Right ventricle myocardium inferior (tissue), 1 donor: ENCODE measurements at regions not wholly inside any gene's neighbourhood (a gene's known extent, or its start where the extent isn't known, plus 50 kb on each side); places are given as distances from the start of the nearest gene placed in this dataset.

ENCODE experiments used
- ATAC-seq: fragments of 200-7000 bp; cut with Tn5 transposase; one replicate; pipeline ENCODE4 v1.9.1; 2020; ENCODE audit warnings: mild to moderate bottlenecking, moderate library complexity
- DNase-seq: peaks from one replicate; pipeline ENCODE4 v3.0.0; 2021; ENCODE audit errors: missing footprints
- intact Hi-C: fragments of 100-400 bp; cut with DNase I; formaldehyde crosslinking; loops from one replicate; pipeline ENCODE4 v1.11.0; 2022
- donor health status: DM: no; HTN: yes; CAD: no; lungs with severe emphysema.

GRCh38 chr16:35319536-35320192, 1860.3 kb downstream of the TP53TG3F start:
- intact Hi-C loops = no loop called here

GRCh38 chr16:35325936-35326335, 1866.5 kb downstream of the TP53TG3F start:
- DNase-seq = no peak
- intact Hi-C loops = no loop called here
- no peak for ATAC-seq

More at GRCh38 chr16:35319536-35320192, 1860.3 kb downstream of the TP53TG3F start:
- DNase-seq (no peak), ATAC-seq (peak; percentile 52)

GRCh38 chr16:35339337-35339736, 1879.9 kb downstream of the TP53TG3F start:
- no peak for DNase-seq
- intact Hi-C loops = no loop called here
- ATAC-seq = no peak

- intact Hi-C loops = no loop called here
- DNase-seq (no peak), ATAC-seq (no peak)
Observed at GRCh38 chr16:35342012-35342411, 1882.6 kb downstream of the TP53TG3F start.

GRCh38 chr16:35344012-35344762, 1884.8 kb downstream of the TP53TG3F start:
- DNase-seq (no peak), ATAC-seq (no peak)
- intact Hi-C loops = no loop called here

- no peak for DNase-seq
- intact Hi-C loops = no loop called here
- no peak for ATAC-seq
Observed at GRCh38 chr16:35352431-35352830, 1893.0 kb downstream of the TP53TG3F start.

GRCh38 chr16:35363510-35363909, 1904.1 kb downstream of the TP53TG3F start:
- ATAC-seq (no peak), DNase-seq (no peak)
- intact Hi-C loops = no loop called here

- ATAC-seq (no peak), DNase-seq (no peak)
- intact Hi-C loops = no loop called here
Observed at GRCh38 chr16:35364263-35364662, 1904.9 kb downstream of the TP53TG3F start.

GRCh38 chr16:35365675-35366074, 1906.3 kb downstream of the TP53TG3F start:
- intact Hi-C loops = no loop called here
- ATAC-seq (no peak), DNase-seq (no peak)

GRCh38 chr16:35370617-35371016, 1911.2 kb downstream of the TP53TG3F start:
- DNase-seq (no peak), ATAC-seq (no peak)
- intact Hi-C loops = no loop called here

GRCh38 chr16:35377142-35377541, 1917.7 kb downstream of the TP53TG3F start:
- ATAC-seq (no peak), DNase-seq (no peak)
- intact Hi-C loops = no loop called here

- ATAC-seq (no peak), DNase-seq (no peak)
- intact Hi-C loops = no loop called here
Observed at GRCh38 chr16:35386619-35387018, 1927.2 kb downstream of the TP53TG3F start.

- intact Hi-C loops = no loop called here
- ATAC-seq = no peak
- peak; percentile 61 for DNase-seq
Observed at GRCh38 chr16:35391328-35391727, 1931.9 kb downstream of the TP53TG3F start.

- intact Hi-C loops = no loop called here
- DNase-seq (no peak), ATAC-seq (no peak)
Observed at GRCh38 chr16:35398180-35398579, 1938.8 kb downstream of the TP53TG3F start.

- intact Hi-C loops = no loop called here
- ATAC-seq = no peak
- DNase-seq = no peak
Observed at GRCh38 chr16:35399133-35399532, 1939.7 kb downstream of the TP53TG3F start.

- ATAC-seq = no peak
- intact Hi-C loops = no loop called here
- no peak for DNase-seq
Observed at GRCh38 chr16:35404273-35404672, 1944.9 kb downstream of the TP53TG3F start.

- ATAC-seq = no peak
- intact Hi-C loops = no loop called here
- DNase-seq = no peak
Observed at GRCh38 chr16:35405526-35405925, 1946.1 kb downstream of the TP53TG3F start.

- intact Hi-C loops = no loop called here
- DNase-seq (no peak), ATAC-seq (no peak)
Observed at GRCh38 chr16:35409503-35409902, 1950.1 kb downstream of the TP53TG3F start.

GRCh38 chr16:35410438-35410837, 1951.0 kb downstream of the TP53TG3F start:
- DNase-seq (no peak), ATAC-seq (no peak)
- intact Hi-C loops = no loop called here

- intact Hi-C loops = no loop called here
- ATAC-seq (no peak), DNase-seq (no peak)
Observed at GRCh38 chr16:35411156-35411555, 1951.7 kb downstream of the TP53TG3F start.
